ENCODE measurements at regions not wholly inside any gene's neighbourhood (a gene's known extent, or its start where the extent isn't known, plus 50 kb on each side); places are given as distances from the start of the nearest gene placed in this dataset.

GRCh38 chr3:111473550-111473949 is 68.4 kb upstream of the CD96 start:
- H3K36me3 Mint-ChIP-seq (ENCODE audit: low read depth) = no peaks in the 10 kb centered on the region
- H3K27me3 Mint-ChIP-seq (ENCODE audit: insufficient read depth) = peaks cover 11% of the 10 kb centered on the region

GRCh38 chr3:111476701-111477100 is 65.3 kb upstream of the CD96 start:
- no peaks in the 10 kb centered on the region for H3K9me3 Mint-ChIP-seq
- peaks cover 15% of the 10 kb centered on the region for H3K27me3 Mint-ChIP-seq (ENCODE audit: insufficient read depth)
- no peak overlapping the region for H3K27ac Mint-ChIP-seq
- H3K4me3 Mint-ChIP-seq = no peak overlapping the region
- no peaks in the 10 kb centered on the region for H3K36me3 Mint-ChIP-seq (ENCODE audit: low read depth)
- H3K4me1 Mint-ChIP-seq (ENCODE audit: low read depth) = peaks cover 6% of the 10 kb centered on the region; the same call in 1 of the 2 replicates
- no peak for TF ChIP-seq CTCF (IDR thresholded peaks at IDR 0.05)
- no peak for DNase-seq

More at GRCh38 chr3:111473550-111473949, 68.4 kb upstream of the CD96 start:
- Mint-ChIP-seq H3K27ac (no peak overlapping the region), H3K4me3 (no peak overlapping the region), H3K9me3 (no peaks in the 10 kb centered on the region), H3K4me1 (ENCODE audit: low read depth) (peaks cover 6% of the 10 kb centered on the region; the same call in 1 of the 2 replicates)
- no peak for DNase-seq
- TF ChIP-seq CTCF (IDR thresholded peaks at IDR 0.05) = no peak

GRCh38 chr3:111480091-111480490 is 61.9 kb upstream of the CD96 start:
- TF ChIP-seq CTCF (IDR thresholded peaks at IDR 0.05) = no peak
- no peak for DNase-seq

GRCh38 chr3:111481551-111481950 is 60.4 kb upstream of the CD96 start:
- Mint-ChIP-seq H3K4me1 (ENCODE audit: low read depth) (no peaks in the 10 kb centered on the region), H3K9me3 (peaks cover under 1% of the 10 kb centered on the region; the same call in 1 of the 2 replicates), H3K27ac (no peak overlapping the region), H3K4me3 (no peak overlapping the region), H3K27me3 (ENCODE audit: insufficient read depth) (peaks cover 6% of the 10 kb centered on the region), H3K36me3 (ENCODE audit: low read depth) (no peaks in the 10 kb centered on the region)
- TF ChIP-seq CTCF (IDR thresholded peaks at IDR 0.05) = no peak
- DNase-seq = no peak

More at GRCh38 chr3:111480091-111480490, 61.9 kb upstream of the CD96 start:
- H3K27ac Mint-ChIP-seq = no peak overlapping the region
- H3K36me3 Mint-ChIP-seq (ENCODE audit: low read depth) = no peaks in the 10 kb centered on the region
- no peaks in the 10 kb centered on the region for H3K4me1 Mint-ChIP-seq (ENCODE audit: low read depth)
- no peaks in the 10 kb centered on the region for H3K9me3 Mint-ChIP-seq
- H3K4me3 Mint-ChIP-seq = no peak overlapping the region
- H3K27me3 Mint-ChIP-seq (ENCODE audit: insufficient read depth) = peaks cover 9% of the 10 kb centered on the region

GRCh38 chr3:111482574-111482973 is 59.4 kb upstream of the CD96 start:
- Mint-ChIP-seq H3K4me1 (ENCODE audit: low read depth) (no peaks in the 10 kb centered on the region), H3K9me3 (peaks cover 3% of the 10 kb centered on the region; the same call in 1 of the 2 replicates), H3K27ac (no peak overlapping the region), H3K4me3 (no peak overlapping the region), H3K27me3 (ENCODE audit: insufficient read depth) (peaks cover 6% of the 10 kb centered on the region), H3K36me3 (ENCODE audit: low read depth) (no peaks in the 10 kb centered on the region)
- TF ChIP-seq CTCF (IDR thresholded peaks at IDR 0.05) = no peak
- no peak for DNase-seq

GRCh38 chr3:111485086-111485485 is 56.9 kb upstream of the CD96 start:
- Mint-ChIP-seq H3K27ac (no peak overlapping the region), H3K4me3 (no peak overlapping the region), H3K36me3 (ENCODE audit: low read depth) (no peaks in the 10 kb centered on the region), H3K4me1 (ENCODE audit: low read depth) (no peaks in the 10 kb centered on the region), H3K9me3 (peaks cover 3% of the 10 kb centered on the region; the same call in 1 of the 2 replicates), H3K27me3 (ENCODE audit: insufficient read depth) (0 out of 2 replicates have a peak, but pooled peaks cover 4% of the 10 kb centered on the region)
- TF ChIP-seq CTCF (IDR thresholded peaks at IDR 0.05) = no peak
- DNase-seq = no peak
